ENCODE measurements at regions not wholly inside any gene's neighbourhood (a gene's known extent, or its start where the extent isn't known, plus 50 kb on each side); places are given as distances from the start of the nearest gene placed in this dataset.

DNA sequence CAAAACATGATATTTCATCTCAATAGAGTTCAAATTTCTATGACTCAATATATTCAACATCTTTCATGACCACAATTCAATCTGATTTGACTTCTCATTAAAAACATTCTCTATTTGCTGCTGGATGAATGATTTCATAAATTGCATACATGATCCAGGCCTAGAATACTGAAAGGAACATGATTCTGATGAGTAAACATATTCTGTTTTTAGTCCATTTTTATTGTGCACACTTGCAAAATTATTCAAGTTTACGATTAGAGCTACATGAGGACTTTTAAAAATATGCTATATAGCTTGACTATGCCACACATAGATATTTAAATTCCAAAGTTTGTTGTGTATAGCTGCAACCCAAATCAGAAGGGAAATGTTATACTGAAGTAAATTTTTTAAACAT is 273.8 kb upstream of the GRIP1 start:
- TF ChIP-seq, protein P1, sequence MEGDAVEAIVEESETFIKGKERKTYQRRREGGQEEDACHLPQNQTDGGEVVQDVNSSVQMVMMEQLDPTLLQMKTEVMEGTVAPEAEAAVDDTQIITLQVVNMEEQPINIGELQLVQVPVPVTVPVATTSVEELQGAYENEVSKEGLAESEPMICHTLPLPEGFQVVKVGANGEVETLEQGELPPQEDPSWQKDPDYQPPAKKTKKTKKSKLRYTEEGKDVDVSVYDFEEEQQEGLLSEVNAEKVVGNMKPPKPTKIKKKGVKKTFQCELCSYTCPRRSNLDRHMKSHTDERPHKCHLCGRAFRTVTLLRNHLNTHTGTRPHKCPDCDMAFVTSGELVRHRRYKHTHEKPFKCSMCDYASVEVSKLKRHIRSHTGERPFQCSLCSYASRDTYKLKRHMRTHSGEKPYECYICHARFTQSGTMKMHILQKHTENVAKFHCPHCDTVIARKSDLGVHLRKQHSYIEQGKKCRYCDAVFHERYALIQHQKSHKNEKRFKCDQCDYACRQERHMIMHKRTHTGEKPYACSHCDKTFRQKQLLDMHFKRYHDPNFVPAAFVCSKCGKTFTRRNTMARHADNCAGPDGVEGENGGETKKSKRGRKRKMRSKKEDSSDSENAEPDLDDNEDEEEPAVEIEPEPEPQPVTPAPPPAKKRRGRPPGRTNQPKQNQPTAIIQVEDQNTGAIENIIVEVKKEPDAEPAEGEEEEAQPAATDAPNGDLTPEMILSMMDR (conservative IDR thresholded peaks at IDR 0.05; ENCODE audit: low read depth in 2 of 2), result no peak
- TF ChIP-seq EZH2phosphoT487 (IDR thresholded peaks at IDR 0.05; ENCODE audit: unreplicated experiment) (no peak), POLR2AphosphoS5 (IDR thresholded peaks at IDR 0.05; ENCODE audit: low read depth) (no peak), EZH2 (IDR thresholded peaks at IDR 0.05; ENCODE audit: low read depth, unreplicated experiment) (no peak), ZNF331 (CRISPR knock-in tag; IDR thresholded peaks at IDR 0.05; ENCODE audit: low read depth) (no peak), CREB1 (CRISPR knock-in tag; IDR thresholded peaks at IDR 0.05; ENCODE audit: low read depth) (no peak), JUNB (IDR thresholded peaks at IDR 0.05; ENCODE audit: unreplicated experiment) (no peak), ZNF114 (CRISPR knock-in tag; IDR thresholded peaks at IDR 0.05) (no peak), STAT1 (IDR thresholded peaks at IDR 0.05; ENCODE audit: unreplicated experiment) (no peak), NANOG (IDR thresholded peaks at IDR 0.05; ENCODE audit: borderline replicate concordance) (no peak)
- TF ChIP-seq, protein P2, sequence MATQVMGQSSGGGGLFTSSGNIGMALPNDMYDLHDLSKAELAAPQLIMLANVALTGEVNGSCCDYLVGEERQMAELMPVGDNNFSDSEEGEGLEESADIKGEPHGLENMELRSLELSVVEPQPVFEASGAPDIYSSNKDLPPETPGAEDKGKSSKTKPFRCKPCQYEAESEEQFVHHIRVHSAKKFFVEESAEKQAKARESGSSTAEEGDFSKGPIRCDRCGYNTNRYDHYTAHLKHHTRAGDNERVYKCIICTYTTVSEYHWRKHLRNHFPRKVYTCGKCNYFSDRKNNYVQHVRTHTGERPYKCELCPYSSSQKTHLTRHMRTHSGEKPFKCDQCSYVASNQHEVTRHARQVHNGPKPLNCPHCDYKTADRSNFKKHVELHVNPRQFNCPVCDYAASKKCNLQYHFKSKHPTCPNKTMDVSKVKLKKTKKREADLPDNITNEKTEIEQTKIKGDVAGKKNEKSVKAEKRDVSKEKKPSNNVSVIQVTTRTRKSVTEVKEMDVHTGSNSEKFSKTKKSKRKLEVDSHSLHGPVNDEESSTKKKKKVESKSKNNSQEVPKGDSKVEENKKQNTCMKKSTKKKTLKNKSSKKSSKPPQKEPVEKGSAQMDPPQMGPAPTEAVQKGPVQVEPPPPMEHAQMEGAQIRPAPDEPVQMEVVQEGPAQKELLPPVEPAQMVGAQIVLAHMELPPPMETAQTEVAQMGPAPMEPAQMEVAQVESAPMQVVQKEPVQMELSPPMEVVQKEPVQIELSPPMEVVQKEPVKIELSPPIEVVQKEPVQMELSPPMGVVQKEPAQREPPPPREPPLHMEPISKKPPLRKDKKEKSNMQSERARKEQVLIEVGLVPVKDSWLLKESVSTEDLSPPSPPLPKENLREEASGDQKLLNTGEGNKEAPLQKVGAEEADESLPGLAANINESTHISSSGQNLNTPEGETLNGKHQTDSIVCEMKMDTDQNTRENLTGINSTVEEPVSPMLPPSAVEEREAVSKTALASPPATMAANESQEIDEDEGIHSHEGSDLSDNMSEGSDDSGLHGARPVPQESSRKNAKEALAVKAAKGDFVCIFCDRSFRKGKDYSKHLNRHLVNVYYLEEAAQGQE (IDR thresholded peaks at IDR 0.05; ENCODE audit: unreplicated experiment), result no peak
- TF ChIP-seq, protein P3, sequence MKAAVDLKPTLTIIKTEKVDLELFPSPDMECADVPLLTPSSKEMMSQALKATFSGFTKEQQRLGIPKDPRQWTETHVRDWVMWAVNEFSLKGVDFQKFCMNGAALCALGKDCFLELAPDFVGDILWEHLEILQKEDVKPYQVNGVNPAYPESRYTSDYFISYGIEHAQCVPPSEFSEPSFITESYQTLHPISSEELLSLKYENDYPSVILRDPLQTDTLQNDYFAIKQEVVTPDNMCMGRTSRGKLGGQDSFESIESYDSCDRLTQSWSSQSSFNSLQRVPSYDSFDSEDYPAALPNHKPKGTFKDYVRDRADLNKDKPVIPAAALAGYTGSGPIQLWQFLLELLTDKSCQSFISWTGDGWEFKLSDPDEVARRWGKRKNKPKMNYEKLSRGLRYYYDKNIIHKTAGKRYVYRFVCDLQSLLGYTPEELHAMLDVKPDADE (IDR thresholded peaks at IDR 0.05), result no peak
- TF ChIP-seq, protein P4, sequence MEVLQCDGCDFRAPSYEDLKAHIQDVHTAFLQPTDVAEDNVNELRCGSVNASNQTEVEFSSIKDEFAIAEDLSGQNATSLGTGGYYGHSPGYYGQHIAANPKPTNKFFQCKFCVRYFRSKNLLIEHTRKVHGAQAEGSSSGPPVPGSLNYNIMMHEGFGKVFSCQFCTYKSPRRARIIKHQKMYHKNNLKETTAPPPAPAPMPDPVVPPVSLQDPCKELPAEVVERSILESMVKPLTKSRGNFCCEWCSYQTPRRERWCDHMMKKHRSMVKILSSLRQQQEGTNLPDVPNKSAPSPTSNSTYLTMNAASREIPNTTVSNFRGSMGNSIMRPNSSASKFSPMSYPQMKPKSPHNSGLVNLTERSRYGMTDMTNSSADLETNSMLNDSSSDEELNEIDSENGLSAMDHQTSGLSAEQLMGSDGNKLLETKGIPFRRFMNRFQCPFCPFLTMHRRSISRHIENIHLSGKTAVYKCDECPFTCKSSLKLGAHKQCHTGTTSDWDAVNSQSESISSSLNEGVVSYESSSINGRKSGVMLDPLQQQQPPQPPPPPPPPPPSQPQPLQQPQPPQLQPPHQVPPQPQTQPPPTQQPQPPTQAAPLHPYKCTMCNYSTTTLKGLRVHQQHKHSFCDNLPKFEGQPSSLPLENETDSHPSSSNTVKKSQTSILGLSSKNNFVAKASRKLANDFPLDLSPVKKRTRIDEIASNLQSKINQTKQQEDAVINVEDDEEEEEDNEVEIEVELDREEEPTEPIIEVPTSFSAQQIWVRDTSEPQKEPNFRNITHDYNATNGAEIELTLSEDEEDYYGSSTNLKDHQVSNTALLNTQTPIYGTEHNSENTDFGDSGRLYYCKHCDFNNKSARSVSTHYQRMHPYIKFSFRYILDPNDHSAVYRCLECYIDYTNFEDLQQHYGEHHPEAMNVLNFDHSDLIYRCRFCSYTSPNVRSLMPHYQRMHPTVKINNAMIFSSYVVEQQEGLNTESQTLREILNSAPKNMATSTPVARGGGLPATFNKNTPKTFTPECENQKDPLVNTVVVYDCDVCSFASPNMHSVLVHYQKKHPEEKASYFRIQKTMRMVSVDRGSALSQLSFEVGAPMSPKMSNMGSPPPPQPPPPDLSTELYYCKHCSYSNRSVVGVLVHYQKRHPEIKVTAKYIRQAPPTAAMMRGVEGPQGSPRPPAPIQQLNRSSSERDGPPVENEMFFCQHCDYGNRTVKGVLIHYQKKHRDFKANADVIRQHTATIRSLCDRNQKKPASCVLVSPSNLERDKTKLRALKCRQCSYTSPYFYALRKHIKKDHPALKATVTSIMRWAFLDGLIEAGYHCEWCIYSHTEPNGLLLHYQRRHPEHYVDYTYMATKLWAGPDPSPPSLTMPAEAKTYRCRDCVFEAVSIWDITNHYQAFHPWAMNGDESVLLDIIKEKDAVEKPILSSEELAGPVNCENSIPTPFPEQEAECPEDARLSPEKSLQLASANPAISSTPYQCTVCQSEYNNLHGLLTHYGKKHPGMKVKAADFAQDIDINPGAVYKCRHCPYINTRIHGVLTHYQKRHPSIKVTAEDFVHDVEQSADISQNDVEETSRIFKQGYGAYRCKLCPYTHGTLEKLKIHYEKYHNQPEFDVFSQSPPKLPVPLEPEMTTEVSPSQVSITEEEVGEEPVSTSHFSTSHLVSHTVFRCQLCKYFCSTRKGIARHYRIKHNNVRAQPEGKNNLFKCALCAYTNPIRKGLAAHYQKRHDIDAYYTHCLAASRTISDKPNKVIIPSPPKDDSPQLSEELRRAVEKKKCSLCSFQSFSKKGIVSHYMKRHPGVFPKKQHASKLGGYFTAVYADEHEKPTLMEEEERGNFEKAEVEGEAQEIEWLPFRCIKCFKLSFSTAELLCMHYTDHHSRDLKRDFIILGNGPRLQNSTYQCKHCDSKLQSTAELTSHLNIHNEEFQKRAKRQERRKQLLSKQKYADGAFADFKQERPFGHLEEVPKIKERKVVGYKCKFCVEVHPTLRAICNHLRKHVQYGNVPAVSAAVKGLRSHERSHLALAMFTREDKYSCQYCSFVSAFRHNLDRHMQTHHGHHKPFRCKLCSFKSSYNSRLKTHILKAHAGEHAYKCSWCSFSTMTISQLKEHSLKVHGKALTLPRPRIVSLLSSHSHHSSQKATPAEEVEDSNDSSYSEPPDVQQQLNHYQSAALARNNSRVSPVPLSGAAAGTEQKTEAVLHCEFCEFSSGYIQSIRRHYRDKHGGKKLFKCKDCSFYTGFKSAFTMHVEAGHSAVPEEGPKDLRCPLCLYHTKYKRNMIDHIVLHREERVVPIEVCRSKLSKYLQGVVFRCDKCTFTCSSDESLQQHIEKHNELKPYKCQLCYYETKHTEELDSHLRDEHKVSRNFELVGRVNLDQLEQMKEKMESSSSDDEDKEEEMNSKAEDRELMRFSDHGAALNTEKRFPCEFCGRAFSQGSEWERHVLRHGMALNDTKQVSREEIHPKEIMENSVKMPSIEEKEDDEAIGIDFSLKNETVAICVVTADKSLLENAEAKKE (CRISPR knock-in tag; IDR thresholded peaks at IDR 0.05), result no peak
